Hepatocyte (in vitro differentiated cells): ENCODE measurements at regions not wholly inside any gene's neighbourhood (a gene's known extent, or its start where the extent isn't known, plus 50 kb on each side); places are given as distances from the start of the nearest gene placed in this dataset.

Experiments
- DNase-seq: peaks from one replicate; pipeline ENCODE4 v3.0.0-alpha.2; 2016; ENCODE audit warnings: low spot score
- H2AFZ ChIP-seq: fragments of 200-600 bp; sonication (generic); 2 replicates; pipeline ENCODE4 v1.6.0; 2016; ENCODE audit warnings: antibody characterized with exemption, mild to moderate bottlenecking
- H3K27ac ChIP-seq: fragments of 200-600 bp; sonication (generic); 2 replicates; pipeline ENCODE4 v1.5.1; 2016; ENCODE audit warnings: mild to moderate bottlenecking
- H3K27me3 ChIP-seq: fragments of 200-600 bp; sonication (generic); 2 replicates; pipeline ENCODE4 v1.6.1; 2016
- H3K36me3 ChIP-seq: fragments of 200-600 bp; sonication (generic); replicated peaks from 2 replicates; pipeline ENCODE4 v1.5.1; 2016; ENCODE audit warnings: low read depth; ENCODE audit not compliant: insufficient read depth
- H3K4me1 ChIP-seq: fragments of 200-600 bp; sonication (generic); 2 replicates; pipeline ENCODE4 v1.5.1; 2016; ENCODE audit warnings: mild to moderate bottlenecking, moderate library complexity; ENCODE audit not compliant: insufficient read depth
- H3K4me2 ChIP-seq: fragments of 200-600 bp; sonication (generic); 2 replicates; pipeline ENCODE4 v1.6.0; 2016
- H3K4me3 ChIP-seq: fragments of 200-600 bp; sonication (generic); 2 replicates; pipeline ENCODE4 v1.5.1; 2016; ENCODE audit warnings: mild to moderate bottlenecking
- H3K79me2 ChIP-seq: fragments of 200-600 bp; sonication (generic); 2 replicates; pipeline ENCODE4 v1.6.0; 2017; ENCODE audit warnings: mild to moderate bottlenecking
- H3K9me2 ChIP-seq: fragments of 200-600 bp; sonication (generic); replicated peaks from 2 replicates; pipeline ENCODE4 v1.6.0; 2017; ENCODE audit warnings: mild to moderate bottlenecking; ENCODE audit not compliant: insufficient read depth
- H3K9me3 ChIP-seq: fragments of 200-600 bp; sonication (generic); 2 replicates; pipeline ENCODE4 v1.5.1; 2016; ENCODE audit warnings: low read depth, mild to moderate bottlenecking
- H4K20me1 ChIP-seq: fragments of 200-600 bp; sonication (generic); 2 replicates; pipeline ENCODE4 v1.6.0; 2016; ENCODE audit warnings: mild to moderate bottlenecking; ENCODE audit not compliant: insufficient read depth, poor library complexity, severe bottlenecking
- CTCF ChIP-seq: fragments of 200-600 bp; sonication (generic); IDR thresholded peaks from 2 replicates; pipeline ENCODE4 v1.5.1; 2016; ENCODE audit warnings: antibody characterized with exemption, mild to moderate bottlenecking; ENCODE audit not compliant: poor library complexity
- EZH2 ChIP-seq: fragments of 200-600 bp; sonication (generic); IDR thresholded peaks from 2 replicates; pipeline ENCODE4 v1.6.1; 2016; ENCODE audit warnings: antibody characterized with exemption, mild to moderate bottlenecking, borderline replicate concordance
- EZH2phosphoT487 ChIP-seq: fragments of 200-600 bp; sonication (generic); IDR thresholded peaks from one replicate; pipeline ENCODE4 v1.6.1; 2018; ENCODE audit warnings: antibody characterized with exemption, mild to moderate bottlenecking, low read depth, moderate library complexity; ENCODE audit not compliant: unreplicated experiment, severe bottlenecking
- WGBS: methylation state at CpG from one replicate; pipeline ENCODE4 v1.1.6; 2016; ENCODE audit warnings: low lambda C conversion rate; ENCODE audit errors: missing lambda C conversion rate; 5-methylcytosine and 5-hydroxymethylcytosine counted together

- H3K4me3 ChIP-seq, result no peak overlapping the region
- no peaks in the 10 kb centered on the region for H3K9me3 ChIP-seq
- H3K27ac ChIP-seq, result peak overlapping the region; percentile 58
- H2AFZ ChIP-seq, result no peak overlapping the region
- 85% methylated on average over 4 of the region's 5 CpGs for WGBS
- H3K36me3 ChIP-seq, result no peaks in the 10 kb centered on the region
- no peaks in the 10 kb centered on the region for H4K20me1 ChIP-seq
- peak overlapping the region; percentile 1 for H3K4me2 ChIP-seq
- H3K27me3 ChIP-seq, result no peaks in the 10 kb centered on the region
- H3K79me2 ChIP-seq, result no peaks in the 10 kb centered on the region
- H3K4me1 ChIP-seq, result no peaks in the 10 kb centered on the region
- TF ChIP-seq EZH2phosphoT487 (no peak), EZH2 (no peak), CTCF (no peak)
- no peaks in the 10 kb centered on the region for H3K9me2 ChIP-seq
- DNase-seq, result no peak
Measured at GRCh38 chr2:67214585-67215185, 182.4 kb upstream of the ETAA1 start.

- Histone ChIP-seq H3K4me1 (no peaks in the 10 kb centered on the region), H4K20me1 (no peaks in the 10 kb centered on the region), H3K9me3 (no peaks in the 10 kb centered on the region), H3K4me2 (peak overlapping the region; percentile 1), H3K27me3 (no peaks in the 10 kb centered on the region), H2AFZ (no peak overlapping the region), H3K9me2 (no peaks in the 10 kb centered on the region), H3K36me3 (no peaks in the 10 kb centered on the region), H3K4me3 (no peak overlapping the region), H3K79me2 (no peaks in the 10 kb centered on the region), H3K27ac (peak overlapping the region; percentile 58)
- 32% methylated on average over 16 of the region's 16 CpGs for WGBS
- no peak for TF ChIP-seq EZH2
- TF ChIP-seq CTCF, result peak; percentile 73
- peak; percentile 86 for DNase-seq
Measured at GRCh38 chr2:67215214-67216055, 181.7 kb upstream of the ETAA1 start.

- no peak overlapping the region for H2AFZ ChIP-seq
- H4K20me1 ChIP-seq, result no peaks in the 10 kb centered on the region
- no peaks in the 10 kb centered on the region for H3K4me1 ChIP-seq
- no peak overlapping the region for H3K4me3 ChIP-seq
- H3K4me2 ChIP-seq, result no peak overlapping the region
- DNase-seq, result no peak
- H3K9me2 ChIP-seq, result no peaks in the 10 kb centered on the region
- peak overlapping the region; percentile 47 for H3K27ac ChIP-seq
- TF ChIP-seq EZH2phosphoT487, result no peak
- TF ChIP-seq CTCF, result no peak
- TF ChIP-seq EZH2, result no peak
- no peaks in the 10 kb centered on the region for H3K36me3 ChIP-seq
- H3K9me3 ChIP-seq, result no peaks in the 10 kb centered on the region
- no peaks in the 10 kb centered on the region for H3K27me3 ChIP-seq
- no peaks in the 10 kb centered on the region for H3K79me2 ChIP-seq
- WGBS, result 41% methylated on average over 4 of the region's 4 CpGs
Measured at GRCh38 chr2:67216103-67216502, 181.0 kb upstream of the ETAA1 start.
